ENCODE measurements at regions not wholly inside any gene's neighbourhood (a gene's known extent, or its start where the extent isn't known, plus 50 kb on each side); places are given as distances from the start of the nearest gene placed in this dataset.

DNA sequence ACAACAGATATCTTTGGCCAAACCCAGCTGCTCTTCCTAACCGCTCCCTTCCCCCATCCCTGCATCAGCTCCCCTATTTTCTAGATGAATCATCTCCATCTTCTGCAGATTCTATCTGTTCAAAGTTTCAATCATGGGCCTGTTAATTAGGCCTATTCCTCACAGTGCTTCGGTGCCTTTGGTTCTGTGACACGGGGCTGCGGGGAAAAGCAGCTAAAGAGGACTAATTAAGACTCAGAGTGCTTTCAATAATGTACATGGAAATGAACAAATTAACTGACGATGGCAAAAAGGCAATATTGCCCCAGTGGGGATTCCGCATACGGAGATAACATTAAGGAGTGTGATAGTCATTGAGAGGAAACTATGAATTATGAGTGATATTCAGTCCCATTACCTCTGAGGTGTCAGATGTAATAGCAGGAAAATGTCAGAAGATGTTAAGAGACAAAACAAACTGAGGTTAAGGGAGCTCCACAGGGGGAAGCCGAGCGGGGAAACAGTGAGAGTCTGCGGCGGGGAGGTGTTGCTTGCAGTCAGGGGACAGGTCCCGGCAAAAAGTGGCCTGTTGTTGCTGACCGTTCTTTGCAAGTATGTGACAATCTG lies 716.9 kb downstream of the TYW1 start:
- DNase-seq (ENCODE audit: low spot score): no peak
- WGBS: 88% methylated on average over 13 of the region's 13 CpGs
- intact Hi-C loops (cut with DNase I): no loop called here
- TF ChIP-seq POLR2AphosphoS5 (IDR thresholded peaks at IDR 0.05) (no peak), POLR2A (IDR thresholded peaks at IDR 0.05) (no peak), CTCF (IDR thresholded peaks at IDR 0.05) (no peak)
- no peaks in the 10 kb centered on the region for H3K36me3 ChIP-seq
- H3K27me3 ChIP-seq (replicated peaks; ENCODE audit: insufficient read depth): no peaks in the 10 kb centered on the region
- no peak overlapping the region for H3K27ac ChIP-seq
- no peak overlapping the region for H3K4me3 ChIP-seq
- no peaks in the 10 kb centered on the region for H3K4me1 ChIP-seq (replicated peaks)
- no peaks in the 10 kb centered on the region for H3K9me3 ChIP-seq

DNA sequence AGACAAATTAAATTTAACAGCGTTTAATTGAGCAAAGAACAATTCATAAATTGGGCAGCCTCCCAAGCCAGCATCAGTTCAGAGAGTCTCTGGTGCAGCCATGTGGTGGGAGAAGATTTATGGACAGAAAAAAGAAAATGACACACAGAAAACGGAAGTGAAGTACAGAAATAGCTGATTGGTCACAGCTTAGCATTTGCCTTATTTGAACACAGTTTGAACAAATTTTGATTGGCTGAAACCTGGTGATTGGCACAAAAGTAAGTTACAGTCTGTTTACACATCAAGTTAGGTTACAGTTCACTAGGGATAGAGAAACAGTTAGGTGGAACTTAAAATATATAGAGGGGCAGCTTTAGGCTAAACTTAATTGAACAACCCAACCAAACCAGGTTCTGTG lies 720.1 kb downstream of the TYW1 start:
- no peak for DNase-seq (ENCODE audit: low spot score)
- Histone ChIP-seq H3K9me3 (no peaks in the 10 kb centered on the region), H3K27ac (no peak overlapping the region), H3K4me3 (no peak overlapping the region), H3K36me3 (no peaks in the 10 kb centered on the region), H3K27me3 (replicated peaks; ENCODE audit: insufficient read depth) (no peaks in the 10 kb centered on the region), H3K4me1 (replicated peaks) (no peaks in the 10 kb centered on the region)
- TF ChIP-seq CTCF (IDR thresholded peaks at IDR 0.05): no peak
- 46% methylated on average over 2 of the region's 2 CpGs for WGBS
- intact Hi-C loops (cut with DNase I): no loop called here

- no peaks in the 10 kb centered on the region for H3K9me3 ChIP-seq
- 90% methylated on average over 3 of the region's 3 CpGs for whole genome bisulfite sequencing
- no peak overlapping the region for H3K27ac ChIP-seq
- H3K4me1 ChIP-seq (replicated peaks): no peaks in the 10 kb centered on the region
- no peak overlapping the region for H3K4me3 ChIP-seq
- DNase-seq (ENCODE audit: low spot score): no peak
- H3K27me3 ChIP-seq (replicated peaks; ENCODE audit: insufficient read depth): no peaks in the 10 kb centered on the region
- no peaks in the 10 kb centered on the region for H3K36me3 ChIP-seq
- TF ChIP-seq POLR2AphosphoS5 (IDR thresholded peaks at IDR 0.05): no peak
- TF ChIP-seq POLR2A (IDR thresholded peaks at IDR 0.05): no peak
- no peak for TF ChIP-seq CTCF (IDR thresholded peaks at IDR 0.05)
- intact Hi-C loops (cut with DNase I): no loop called here
These were observed 727.0 kb downstream of the TYW1 start for GRCh38 chr7:67723591-67723990.

- TF ChIP-seq POLR2A (IDR thresholded peaks at IDR 0.05) (no peak), CTCF (IDR thresholded peaks at IDR 0.05) (no peak), POLR2AphosphoS5 (IDR thresholded peaks at IDR 0.05) (no peak)
- H3K36me3 ChIP-seq: no peaks in the 10 kb centered on the region
- DNase-seq (ENCODE audit: low spot score): no peak
- WGBS: 84% methylated on average over 5 of the region's 5 CpGs
- intact Hi-C loops (cut with DNase I): no loop called here
- no peak overlapping the region for H3K27ac ChIP-seq
- no peaks in the 10 kb centered on the region for H3K4me1 ChIP-seq (replicated peaks)
- H3K4me3 ChIP-seq: no peak overlapping the region
- H3K9me3 ChIP-seq: no peaks in the 10 kb centered on the region
- no peaks in the 10 kb centered on the region for H3K27me3 ChIP-seq (replicated peaks; ENCODE audit: insufficient read depth)
These were observed 727.8 kb downstream of the TYW1 start for GRCh38 chr7:67724435-67724834.

DNA sequence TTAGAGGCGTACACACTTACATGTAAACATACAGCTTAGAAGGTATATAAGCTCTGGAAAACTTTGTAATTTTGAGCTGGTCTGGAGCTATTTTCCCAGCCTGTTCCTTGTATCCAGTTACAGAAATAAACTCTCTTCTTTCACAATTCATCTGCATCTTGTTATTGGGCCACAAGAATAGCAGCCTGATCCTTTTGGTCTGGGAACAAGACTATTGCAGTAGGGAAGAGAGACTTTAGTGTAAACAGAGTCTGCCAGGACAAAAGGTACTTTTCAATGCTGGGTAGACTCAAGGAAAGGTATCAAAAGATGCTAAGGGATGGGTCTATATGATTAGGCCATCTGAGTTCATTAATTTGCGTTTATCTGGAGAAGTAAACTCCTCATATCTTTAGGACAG lies 728.3 kb downstream of the TYW1 start:
- WGBS: 90% methylated on average over 2 of the region's 2 CpGs

More for the DNA sequence above, 728.3 kb downstream of the TYW1 start:
- no peaks in the 10 kb centered on the region for H3K4me1 ChIP-seq (replicated peaks)
- no peaks in the 10 kb centered on the region for H3K36me3 ChIP-seq
- DNase-seq (ENCODE audit: low spot score): no peak
- no peak overlapping the region for H3K4me3 ChIP-seq
- no peak overlapping the region for H3K27ac ChIP-seq
- H3K27me3 ChIP-seq (replicated peaks; ENCODE audit: insufficient read depth): no peaks in the 10 kb centered on the region
- H3K9me3 ChIP-seq: no peaks in the 10 kb centered on the region
- TF ChIP-seq POLR2AphosphoS5 (IDR thresholded peaks at IDR 0.05) (no peak), POLR2A (IDR thresholded peaks at IDR 0.05) (no peak), CTCF (IDR thresholded peaks at IDR 0.05) (no peak)
- intact Hi-C loops (cut with DNase I): no loop called here
